Trophoblast cell (in vitro differentiated cells and primary cell): ENCODE measurements at regions not wholly inside any gene's neighbourhood (a gene's known extent, or its start where the extent isn't known, plus 50 kb on each side); places are given as distances from the start of the nearest gene placed in this dataset.

Source experiments
- DNase-seq, 2 donors: peaks; one replicate each; pipeline ENCODE4 v3.0.0-alpha.2; 2016
- H2AFZ ChIP-seq: 2 replicates; pipeline ENCODE4 v1.6.1; 2013; ENCODE audit warnings: low read length, moderate library complexity, mild to moderate bottlenecking; ENCODE audit not compliant: insufficient read depth, poor library complexity
- H2AK5ac ChIP-seq: 2 replicates; pipeline ENCODE4 v1.6.1; 2013; ENCODE audit warnings: mild to moderate bottlenecking, low read length
- H2BK120ac ChIP-seq: 2 replicates; pipeline ENCODE4 v1.6.1; 2013; ENCODE audit warnings: low read length, mild to moderate bottlenecking, moderate library complexity; ENCODE audit not compliant: insufficient read depth, poor library complexity
- H2BK12ac ChIP-seq: 2 replicates; pipeline ENCODE4 v1.6.1; 2013; ENCODE audit warnings: mild to moderate bottlenecking, low read length, moderate library complexity
- H2BK5ac ChIP-seq: 2 replicates; pipeline ENCODE4 v1.6.1; 2013; ENCODE audit warnings: low read length, low read depth, moderate library complexity, mild to moderate bottlenecking; ENCODE audit not compliant: poor library complexity
- H3K14ac ChIP-seq: 2 replicates; pipeline ENCODE4 v1.6.1; 2013; ENCODE audit warnings: mild to moderate bottlenecking, low read length
- H3K18ac ChIP-seq: 2 replicates; pipeline ENCODE4 v1.6.1; 2013; ENCODE audit warnings: mild to moderate bottlenecking, low read length
- H3K23ac ChIP-seq: 2 replicates; pipeline ENCODE4 v1.6.1; 2013; ENCODE audit warnings: low read length
- H3K27ac ChIP-seq: 2 replicates; pipeline ENCODE4 v1.5.1; 2013; ENCODE audit warnings: low read depth, mild to moderate bottlenecking, inconsistent platforms, low read length, moderate library complexity
- H3K27me3 ChIP-seq: 2 replicates; pipeline ENCODE4 v1.6.1; 2013; ENCODE audit warnings: inconsistent platforms, mild to moderate bottlenecking, low read length, moderate library complexity; ENCODE audit not compliant: insufficient read depth
- H3K36me3 ChIP-seq, 2 experiments: 1 replicate in 1 of 2; 2 replicates in 1 of 2; pipeline ENCODE4 v1.6.1; 2013; ENCODE audit warnings: low read length in 2 of 2, mild to moderate bottlenecking in 2 of 2, moderate library complexity in 1 of 2; ENCODE audit not compliant: insufficient read depth in 2 of 2, control insufficient read depth in 1 of 2
- H3K4ac ChIP-seq: 2 replicates; pipeline ENCODE4 v1.6.1; 2013; ENCODE audit warnings: low read depth, mild to moderate bottlenecking, low read length, moderate library complexity
- H3K4me1 ChIP-seq, 2 experiments: 1 replicate in 1 of 2; 2 replicates in 1 of 2; pipeline ENCODE4 v1.6.1; 2013; ENCODE audit warnings: low read length in 2 of 2, mild to moderate bottlenecking in 2 of 2, moderate library complexity in 1 of 2; ENCODE audit not compliant: insufficient read depth in 2 of 2, control insufficient read depth in 1 of 2
- H3K4me2 ChIP-seq: 2 replicates; pipeline ENCODE4 v1.6.1; 2013; ENCODE audit warnings: inconsistent platforms, mild to moderate bottlenecking, low read length, moderate library complexity
- H3K4me3 ChIP-seq: 2 replicates; pipeline ENCODE4 v1.5.1; 2013; ENCODE audit warnings: mild to moderate bottlenecking, low read depth, low read length, inconsistent platforms
- H3K79me1 ChIP-seq: one replicate; pipeline ENCODE4 v1.6.1; 2013; ENCODE audit warnings: low read length
- H3K79me2 ChIP-seq: 2 replicates; pipeline ENCODE4 v1.6.1; 2013; ENCODE audit warnings: low read length, mild to moderate bottlenecking; ENCODE audit not compliant: control insufficient read depth, insufficient read depth, poor library complexity
- H3K9ac ChIP-seq: 2 replicates; pipeline ENCODE4 v1.6.1; 2013; ENCODE audit warnings: mild to moderate bottlenecking, low read length
- H3K9me3 ChIP-seq: 2 replicates; pipeline ENCODE4 v1.6.1; 2013; ENCODE audit warnings: low read depth, mild to moderate bottlenecking, control low read depth, inconsistent platforms, low read length; ENCODE audit not compliant: insufficient read depth
- H4K12ac ChIP-seq: 2 replicates; pipeline ENCODE4 v1.6.1; 2013; ENCODE audit warnings: low read depth, mild to moderate bottlenecking, low read length, moderate library complexity
- H4K8ac ChIP-seq: 2 replicates; pipeline ENCODE4 v1.6.1; 2013; ENCODE audit warnings: low read depth, mild to moderate bottlenecking, low read length, moderate library complexity
- H4K91ac ChIP-seq: one replicate; pipeline ENCODE4 v1.6.1; 2013; ENCODE audit warnings: low read depth, mild to moderate bottlenecking, low read length, moderate library complexity
- WGBS: extraction: QIAGEN DNeasy Blood & Tissue Kit; methylation state at CpG from one replicate; pipeline ENCODE4 v1.1.7; 2013; ENCODE audit warnings: missing lambda C conversion rate; ENCODE audit not compliant: insufficient read length, insufficient coverage; ENCODE audit errors: extremely low coverage; 5-methylcytosine and 5-hydroxymethylcytosine counted together

DNA sequence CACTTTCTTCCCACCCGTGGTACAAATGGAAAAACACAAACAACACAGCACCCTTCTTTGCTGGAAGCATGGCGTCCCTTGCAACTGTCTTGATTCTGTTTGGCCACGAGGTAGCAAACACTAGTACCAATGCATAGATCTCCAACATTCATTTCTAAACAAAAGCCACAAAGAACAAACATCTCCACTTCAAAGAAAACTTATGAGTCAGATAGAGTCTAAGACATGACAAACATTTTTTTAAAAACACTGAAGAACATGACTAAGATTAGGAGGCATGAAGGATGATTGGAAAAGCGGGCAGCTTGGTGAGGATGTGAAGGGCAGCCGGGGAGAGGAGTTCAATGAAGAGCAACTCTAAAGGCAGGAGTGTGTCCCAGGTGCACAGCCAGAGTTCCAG lies 197.6 kb upstream of the FAM9B start:
- Histone ChIP-seq H3K9ac (no peak overlapping the region), H2AK5ac (no peak overlapping the region), H3K4ac (no peak overlapping the region), H2BK120ac (no peak overlapping the region), H3K79me2 (no peaks in the 10 kb centered on the region), H2BK5ac (no peak overlapping the region), H3K23ac (no peak overlapping the region), H3K27me3 (no peaks in the 10 kb centered on the region), H3K27ac (no peak overlapping the region), H3K4me2 (no peak overlapping the region), H3K14ac (no peak overlapping the region), H2AFZ (no peak overlapping the region), H4K12ac (no peak overlapping the region), H3K79me1 (no peaks in the 10 kb centered on the region), H3K36me3 (no peaks in the 10 kb centered on the region), H3K4me1 (no peaks in the 10 kb centered on the region), H2BK12ac (no peak overlapping the region), H4K91ac (no peak overlapping the region), H3K4me3 (no peak overlapping the region), H3K9me3 (no peaks in the 10 kb centered on the region), H3K18ac (no peak overlapping the region), H4K8ac (no peak overlapping the region)
- WGBS: no CpG with 5 or more reads among the region's 5 CpGs
- DNase-seq: peak in 1 of 2 donors; percentile 62

DNA sequence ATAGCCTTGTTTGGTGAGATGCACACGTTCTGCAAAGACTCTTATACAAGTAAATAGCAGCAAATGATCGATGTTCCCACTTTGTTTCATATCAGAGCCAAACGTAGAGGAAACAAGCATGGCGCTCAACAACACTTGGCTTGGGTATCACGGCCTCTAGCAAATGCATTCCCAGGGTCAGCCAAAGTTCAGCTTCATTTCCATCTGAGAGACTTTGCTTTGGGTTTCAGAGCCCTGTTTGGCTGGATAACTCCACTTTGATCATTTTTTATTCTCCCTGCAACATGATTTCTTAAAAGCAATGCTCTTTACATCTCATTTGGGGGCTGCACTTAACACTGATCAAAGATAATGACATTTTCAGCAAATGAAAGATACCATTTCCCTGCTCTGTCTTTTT lies 199.2 kb upstream of the FAM9B start:
- H3K18ac ChIP-seq: no peak overlapping the region
- H4K91ac ChIP-seq: no peak overlapping the region
- no peaks in the 10 kb centered on the region for H3K27me3 ChIP-seq
- no peak overlapping the region for H4K12ac ChIP-seq
- no peak overlapping the region for H4K8ac ChIP-seq
- no peak overlapping the region for H3K4me2 ChIP-seq
- no peaks in the 10 kb centered on the region for H3K79me2 ChIP-seq
- no peak overlapping the region for H3K4ac ChIP-seq
- H3K27ac ChIP-seq: no peak overlapping the region
- no peak overlapping the region for H2BK12ac ChIP-seq
- H3K14ac ChIP-seq: no peak overlapping the region
- H3K36me3 ChIP-seq: no peaks in the 10 kb centered on the region
- no CpG with 5 or more reads among the region's 5 CpGs for WGBS
- no peaks in the 10 kb centered on the region for H3K79me1 ChIP-seq
- no peak overlapping the region for H2AFZ ChIP-seq
- no peaks in the 10 kb centered on the region for H3K9me3 ChIP-seq
- H3K4me3 ChIP-seq: no peak overlapping the region
- no peak overlapping the region for H2BK120ac ChIP-seq
- H3K4me1 ChIP-seq: no peaks in the 10 kb centered on the region
- H2AK5ac ChIP-seq: no peak overlapping the region
- DNase-seq: no peak
- no peak overlapping the region for H2BK5ac ChIP-seq
- no peak overlapping the region for H3K9ac ChIP-seq
- no peak overlapping the region for H3K23ac ChIP-seq

DNA sequence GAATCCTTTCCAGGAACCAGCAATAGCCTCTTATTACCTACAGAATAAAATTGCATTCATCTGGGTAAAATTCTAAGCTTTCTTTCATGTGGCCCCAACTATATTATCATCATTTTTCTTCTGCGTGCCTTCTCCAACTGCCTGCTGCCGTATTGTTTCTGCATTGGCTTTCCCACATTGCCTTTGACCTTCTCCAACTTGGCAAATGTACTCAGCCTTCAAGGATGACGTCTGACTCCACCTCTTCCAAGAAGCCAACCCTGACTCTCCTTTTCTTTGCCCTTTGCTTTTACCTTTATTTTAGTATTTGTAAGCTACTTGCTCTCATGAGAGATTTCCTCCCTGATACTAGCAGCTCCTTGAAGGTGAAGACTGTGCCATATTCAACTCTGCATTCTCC lies 200.4 kb upstream of the FAM9B start:
- no peak overlapping the region for H4K8ac ChIP-seq
- no peak for DNase-seq
- no peak overlapping the region for H3K4me3 ChIP-seq
- no peak overlapping the region for H3K18ac ChIP-seq
- no peak overlapping the region for H3K9ac ChIP-seq
- no peaks in the 10 kb centered on the region for H3K9me3 ChIP-seq
- no peak overlapping the region for H2AK5ac ChIP-seq
- WGBS: no CpG with 5 or more reads among the region's 3 CpGs
- H3K79me1 ChIP-seq: no peaks in the 10 kb centered on the region
- H3K4me1 ChIP-seq: no peaks in the 10 kb centered on the region
- no peaks in the 10 kb centered on the region for H3K79me2 ChIP-seq
- no peak overlapping the region for H2BK5ac ChIP-seq
- H4K12ac ChIP-seq: no peak overlapping the region
- H3K27ac ChIP-seq: no peak overlapping the region
- no peaks in the 10 kb centered on the region for H3K27me3 ChIP-seq
- H2BK120ac ChIP-seq: no peak overlapping the region
- H4K91ac ChIP-seq: no peak overlapping the region
- no peaks in the 10 kb centered on the region for H3K36me3 ChIP-seq
- H2BK12ac ChIP-seq: no peak overlapping the region
- H3K14ac ChIP-seq: no peak overlapping the region
- H3K23ac ChIP-seq: no peak overlapping the region
- H2AFZ ChIP-seq: no peak overlapping the region
- no peak overlapping the region for H3K4ac ChIP-seq
- H3K4me2 ChIP-seq: no peak overlapping the region

DNA sequence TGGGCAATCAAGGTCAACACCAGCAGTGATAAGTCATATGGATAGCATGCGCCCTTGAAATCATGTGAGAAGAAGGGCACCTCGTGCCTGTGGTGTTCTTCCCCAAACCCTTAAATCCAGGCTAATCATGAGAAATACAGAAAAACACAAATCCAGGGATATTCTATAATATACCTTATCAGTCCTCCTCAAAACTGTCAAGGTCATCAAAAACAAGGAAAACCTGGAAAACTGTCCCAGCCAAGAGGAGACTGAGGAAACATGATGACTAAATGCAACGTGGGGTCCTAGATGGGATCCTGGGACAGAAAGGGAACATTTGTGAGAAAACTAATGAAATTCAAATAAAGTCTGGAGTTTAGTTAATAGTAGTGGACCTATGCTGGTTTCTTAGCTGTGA lies 201.8 kb upstream of the FAM9B start:
- Histone ChIP-seq H2BK5ac (no peak overlapping the region), H2AFZ (no peak overlapping the region), H3K4ac (no peak overlapping the region), H3K36me3 (no peaks in the 10 kb centered on the region), H4K8ac (no peak overlapping the region), H3K18ac (no peak overlapping the region), H3K79me2 (no peaks in the 10 kb centered on the region), H4K12ac (no peak overlapping the region), H3K23ac (no peak overlapping the region), H3K9me3 (no peaks in the 10 kb centered on the region), H3K4me1 (no peaks in the 10 kb centered on the region), H3K9ac (no peak overlapping the region), H2AK5ac (no peak overlapping the region), H3K4me3 (no peak overlapping the region), H2BK12ac (no peak overlapping the region), H3K79me1 (no peaks in the 10 kb centered on the region), H3K4me2 (no peak overlapping the region), H3K27ac (no peak overlapping the region), H3K27me3 (no peaks in the 10 kb centered on the region), H2BK120ac (no peak overlapping the region), H4K91ac (no peak overlapping the region), H3K14ac (no peak overlapping the region)
- DNase-seq: no peak
- no CpG with 5 or more reads among the region's 3 CpGs for WGBS
